Colon (tissue), 2 donors: ENCODE measurements at regions not wholly inside any gene's neighbourhood (a gene's known extent, or its start where the extent isn't known, plus 50 kb on each side); places are given as distances from the start of the nearest gene placed in this dataset.

Experiments
- FAIRE-seq: peaks from 2 replicates; lab custom pipeline; 2012; peaks lifted over from hg19 to GRCh38; lab: Jason Lieb, UNC
- donor health status: control.
- donor health status: control.

GRCh38 chr1:2971101-2971501 is 50.2 kb upstream of the ACTRT2 start:
- no peak for FAIRE-seq
